ENCODE measurements at regions not wholly inside any gene's neighbourhood (a gene's known extent, or its start where the extent isn't known, plus 50 kb on each side); places are given as distances from the start of the nearest gene placed in this dataset.

DNA sequence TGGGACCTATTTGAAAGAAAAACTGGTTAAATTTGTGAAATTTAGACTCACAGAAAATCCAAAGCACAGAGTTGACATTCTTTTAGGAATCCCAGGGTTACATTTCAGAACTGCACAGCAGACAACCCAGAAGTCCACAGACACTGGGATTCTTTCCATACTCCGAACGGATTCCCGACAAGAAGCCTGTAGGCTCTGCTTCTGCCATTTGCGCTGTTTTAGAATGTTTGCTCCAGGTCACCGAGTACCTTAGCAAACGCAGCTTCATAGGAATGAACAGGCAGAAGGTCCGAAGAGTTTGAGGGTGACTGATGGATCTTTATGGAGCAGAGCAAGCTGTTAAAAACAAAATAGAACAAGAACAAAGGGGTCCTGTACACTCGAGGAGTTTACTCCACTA, 84.5 kb upstream of the NFIB start:
- intact Hi-C loops (cut with micrococcal nuclease): no loop called here
- H3K27ac Mint-ChIP-seq: no peak overlapping the region
- no peaks in the 10 kb centered on the region for H3K36me3 Mint-ChIP-seq (ENCODE audit: low read depth)
- no peak overlapping the region for H3K4me3 Mint-ChIP-seq
- peaks cover 7% of the 10 kb centered on the region for H3K9me3 Mint-ChIP-seq
- H3K4me1 Mint-ChIP-seq (ENCODE audit: low read depth): no peaks in the 10 kb centered on the region
- H3K27me3 Mint-ChIP-seq: no peaks in the 10 kb centered on the region

DNA sequence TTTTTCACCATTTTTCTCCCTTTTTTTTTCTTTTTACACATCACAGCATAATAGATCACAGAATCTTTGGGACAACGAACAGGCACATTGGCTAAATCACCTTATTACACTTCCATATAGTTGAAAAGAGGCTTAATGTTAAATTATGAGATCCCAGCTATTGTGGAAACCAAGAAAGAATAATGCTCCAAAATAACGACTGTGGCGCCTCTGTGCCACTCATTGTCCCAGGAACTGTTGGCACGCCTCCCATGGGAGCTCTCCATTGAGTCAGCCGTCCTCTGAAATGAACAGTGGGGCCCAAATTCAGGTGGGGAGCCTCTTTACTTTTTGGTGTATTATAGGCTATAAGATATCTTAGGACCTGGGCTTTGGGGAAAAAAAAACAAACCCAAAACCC, 82.2 kb upstream of the NFIB start:
- intact Hi-C loops (cut with micrococcal nuclease): no loop called here
- H3K4me3 Mint-ChIP-seq: no peak overlapping the region
- H3K9me3 Mint-ChIP-seq: peaks cover 7% of the 10 kb centered on the region
- no peak overlapping the region for H3K27ac Mint-ChIP-seq
- no peaks in the 10 kb centered on the region for H3K36me3 Mint-ChIP-seq (ENCODE audit: low read depth)
- no peaks in the 10 kb centered on the region for H3K27me3 Mint-ChIP-seq
- no peaks in the 10 kb centered on the region for H3K4me1 Mint-ChIP-seq (ENCODE audit: low read depth)

DNA sequence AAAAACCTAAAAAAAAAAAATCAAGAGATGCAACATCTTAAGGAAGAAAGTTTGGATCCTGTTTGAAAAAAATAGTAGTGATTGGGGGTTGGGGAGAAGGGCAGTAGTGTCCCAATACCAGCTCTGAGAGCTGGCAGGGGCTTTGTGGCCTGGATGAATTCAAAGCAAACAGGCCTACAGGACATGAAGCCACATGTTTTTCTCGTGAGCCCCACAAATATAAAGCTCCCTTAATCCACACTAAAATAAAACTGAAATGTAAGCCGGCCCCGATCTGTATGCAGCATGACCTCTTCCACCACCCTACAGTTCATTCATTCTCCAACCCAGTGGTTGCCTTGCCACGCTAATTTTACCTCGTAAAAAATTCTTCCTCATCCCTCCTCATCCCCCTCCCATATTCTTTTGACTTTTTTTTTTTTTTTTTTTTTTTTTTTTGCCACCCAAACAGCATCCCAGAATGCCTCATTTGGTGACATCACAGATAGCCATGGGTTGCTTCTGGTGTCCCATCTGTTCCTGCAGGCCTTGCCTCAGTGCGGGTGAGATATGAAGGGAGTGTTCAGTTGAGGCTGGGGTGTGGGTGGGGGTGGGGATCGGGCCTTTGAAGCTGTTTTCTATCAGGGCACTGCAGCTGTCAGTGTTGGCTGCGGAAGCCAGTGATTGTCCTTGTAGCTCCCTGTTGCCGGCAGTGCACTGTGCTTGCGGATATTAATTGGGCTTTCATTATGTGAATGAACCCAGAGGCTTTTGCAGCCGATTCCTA, 81.6 kb upstream of the NFIB start:
- Mint-ChIP-seq H3K4me3 (no peak overlapping the region), H3K36me3 (ENCODE audit: low read depth) (no peaks in the 10 kb centered on the region), H3K4me1 (ENCODE audit: low read depth) (no peaks in the 10 kb centered on the region), H3K9me3 (peaks cover 7% of the 10 kb centered on the region), H3K27ac (no peak overlapping the region), H3K27me3 (no peaks in the 10 kb centered on the region)
- intact Hi-C loops (cut with micrococcal nuclease): no loop called here

DNA sequence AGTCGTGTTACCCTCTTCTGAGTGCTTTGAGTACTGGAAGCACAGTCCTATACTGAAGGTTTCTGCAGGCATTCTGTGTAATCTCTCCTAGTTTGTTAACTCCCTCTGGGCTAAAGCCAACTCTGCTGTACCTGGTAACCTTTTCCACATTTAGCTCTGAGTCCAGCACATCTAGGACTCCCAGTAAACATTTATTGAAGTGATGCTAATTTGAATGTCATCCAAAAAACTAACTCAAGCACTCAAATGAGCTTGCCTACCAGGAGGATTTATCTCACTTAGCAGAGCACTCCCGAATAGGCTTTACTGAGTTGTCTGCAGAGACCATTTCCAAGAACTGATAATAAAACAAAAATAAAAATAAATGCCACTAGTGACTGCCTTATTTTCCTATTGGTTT, 79.5 kb upstream of the NFIB start:
- Mint-ChIP-seq H3K36me3 (ENCODE audit: low read depth) (no peaks in the 10 kb centered on the region), H3K9me3 (peaks cover 7% of the 10 kb centered on the region), H3K27me3 (no peaks in the 10 kb centered on the region), H3K4me1 (ENCODE audit: low read depth) (no peaks in the 10 kb centered on the region), H3K4me3 (no peak overlapping the region), H3K27ac (no peak overlapping the region)
- intact Hi-C loops (cut with micrococcal nuclease): no loop called here

DNA sequence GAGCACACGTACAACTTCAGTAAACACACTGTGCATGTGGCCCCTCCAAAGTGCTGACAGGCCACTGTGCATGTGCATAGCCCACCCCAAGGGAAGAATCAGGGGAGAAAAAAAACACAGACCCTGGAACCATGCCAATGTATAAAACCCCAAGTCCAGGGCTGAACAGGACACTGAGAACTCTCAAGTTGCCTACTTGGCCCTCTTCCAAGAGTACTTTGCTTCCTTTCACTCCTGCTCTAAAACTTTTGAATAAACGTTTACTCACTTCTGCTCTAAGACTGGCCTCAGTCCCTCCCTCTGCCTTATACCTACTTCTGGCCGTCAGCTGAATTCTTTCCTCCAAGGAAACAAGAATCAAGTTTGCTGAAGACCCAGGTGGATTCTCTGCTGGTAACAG, 77.7 kb upstream of the NFIB start:
- Mint-ChIP-seq H3K36me3 (ENCODE audit: low read depth) (no peaks in the 10 kb centered on the region), H3K27ac (no peak overlapping the region), H3K4me3 (no peak overlapping the region), H3K9me3 (peaks cover 7% of the 10 kb centered on the region), H3K4me1 (ENCODE audit: low read depth) (no peaks in the 10 kb centered on the region), H3K27me3 (no peaks in the 10 kb centered on the region)
- intact Hi-C loops (cut with micrococcal nuclease): no loop called here

- Mint-ChIP-seq H3K9me3 (no peaks in the 10 kb centered on the region), H3K4me1 (ENCODE audit: low read depth) (no peaks in the 10 kb centered on the region), H3K4me3 (no peak overlapping the region), H3K27ac (no peak overlapping the region), H3K36me3 (ENCODE audit: low read depth) (no peaks in the 10 kb centered on the region), H3K27me3 (no peaks in the 10 kb centered on the region)
- intact Hi-C loops (cut with micrococcal nuclease): no loop called here
Measured at GRCh38 chr9:14389657-14390056, 75.7 kb upstream of the NFIB start.

- Mint-ChIP-seq H3K27ac (no peak overlapping the region), H3K27me3 (no peaks in the 10 kb centered on the region), H3K4me1 (ENCODE audit: low read depth) (no peaks in the 10 kb centered on the region), H3K9me3 (no peaks in the 10 kb centered on the region), H3K4me3 (no peak overlapping the region), H3K36me3 (ENCODE audit: low read depth) (no peaks in the 10 kb centered on the region)
- intact Hi-C loops (cut with micrococcal nuclease): no loop called here
Measured at GRCh38 chr9:14389146-14389545, 75.2 kb upstream of the NFIB start.

DNA sequence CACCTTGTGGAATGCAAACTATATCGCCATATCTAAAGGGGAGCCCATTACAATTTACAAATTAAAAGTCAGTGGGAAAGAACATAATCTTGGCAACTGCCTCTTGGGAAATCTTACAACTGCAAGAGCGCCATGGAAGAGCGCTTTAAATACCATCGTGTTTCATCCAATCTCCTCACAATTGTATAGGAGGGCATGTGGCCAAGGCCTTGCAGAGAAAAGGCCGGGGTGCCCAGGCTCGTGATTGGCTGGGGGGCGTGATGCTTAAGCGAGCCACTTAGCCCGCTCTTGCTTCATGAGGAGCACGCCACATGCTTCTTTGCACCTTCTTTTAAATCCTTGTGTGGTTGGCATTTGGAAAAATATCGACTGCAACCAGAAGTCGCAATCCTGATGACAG, 69.8 kb upstream of the NFIB start:
- Mint-ChIP-seq H3K9me3 (no peaks in the 10 kb centered on the region), H3K27me3 (no peaks in the 10 kb centered on the region), H3K4me3 (no peak overlapping the region), H3K4me1 (ENCODE audit: low read depth) (no peaks in the 10 kb centered on the region), H3K27ac (no peak overlapping the region), H3K36me3 (ENCODE audit: low read depth) (no peaks in the 10 kb centered on the region)
- intact Hi-C loops (cut with micrococcal nuclease): no loop called here

DNA sequence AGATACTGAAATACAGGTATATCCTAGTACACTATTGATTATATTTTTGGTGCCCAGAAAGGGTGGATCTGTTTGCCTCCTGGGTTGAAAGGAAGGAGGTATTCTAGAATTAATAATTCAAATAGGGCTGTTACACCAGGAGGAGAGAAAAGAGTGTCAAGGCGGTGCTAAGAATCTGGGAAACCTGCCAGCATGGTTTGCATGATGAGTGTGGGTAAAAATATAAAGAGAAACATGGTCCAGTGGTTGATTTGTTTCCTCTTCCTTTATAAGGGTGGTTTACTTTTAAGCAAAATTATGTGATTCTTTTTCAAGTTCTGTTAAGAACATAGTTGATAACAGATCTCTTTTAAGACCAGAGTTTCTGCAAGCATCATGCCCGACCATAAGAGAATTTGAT, 69.4 kb upstream of the NFIB start:
- Mint-ChIP-seq H3K9me3 (no peaks in the 10 kb centered on the region), H3K27ac (no peak overlapping the region), H3K36me3 (ENCODE audit: low read depth) (no peaks in the 10 kb centered on the region), H3K4me1 (ENCODE audit: low read depth) (no peaks in the 10 kb centered on the region), H3K27me3 (no peaks in the 10 kb centered on the region), H3K4me3 (no peak overlapping the region)
- intact Hi-C loops (cut with micrococcal nuclease): no loop called here

DNA sequence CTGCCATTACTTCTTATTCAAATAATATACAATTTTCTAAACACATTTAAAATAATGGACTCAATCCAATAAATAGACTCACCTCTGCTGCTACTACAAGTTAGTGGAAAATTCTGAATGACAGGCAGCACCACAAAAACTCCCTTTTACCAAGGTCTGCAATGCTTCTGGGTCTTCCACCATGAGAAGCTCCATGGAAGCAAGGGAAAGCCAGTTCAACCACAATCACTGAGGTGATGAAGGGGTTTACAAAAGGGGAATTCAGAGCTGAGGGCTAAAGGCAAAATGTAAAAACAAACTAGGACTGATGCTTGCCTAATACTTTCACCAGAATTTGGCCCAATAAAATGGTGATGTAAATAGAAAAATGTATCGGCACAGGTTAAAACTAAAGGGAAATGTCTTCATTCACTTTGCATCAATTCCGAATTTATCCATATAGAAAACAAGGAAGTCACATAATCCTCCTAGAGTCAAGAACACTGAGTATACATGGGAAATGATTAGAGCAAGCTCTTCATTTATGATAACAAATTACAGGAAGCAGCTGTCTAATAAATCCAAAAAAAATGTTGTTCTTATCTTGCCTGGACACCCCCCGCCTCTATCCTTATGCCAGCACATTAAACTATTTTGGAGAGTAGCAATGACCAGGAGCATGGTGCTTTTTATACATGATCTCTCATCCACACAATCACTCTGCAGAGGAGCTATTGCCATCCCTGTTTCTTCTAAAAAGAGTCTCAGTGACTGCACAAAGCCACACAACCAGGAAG, 66.3 kb upstream of the NFIB start:
- H3K27me3 Mint-ChIP-seq: no peaks in the 10 kb centered on the region
- no peaks in the 10 kb centered on the region for H3K4me1 Mint-ChIP-seq (ENCODE audit: low read depth)
- intact Hi-C loops (cut with micrococcal nuclease): no loop called here
- H3K36me3 Mint-ChIP-seq (ENCODE audit: low read depth): no peaks in the 10 kb centered on the region
- no peak overlapping the region for H3K27ac Mint-ChIP-seq
- no peaks in the 10 kb centered on the region for H3K9me3 Mint-ChIP-seq
- no peak overlapping the region for H3K4me3 Mint-ChIP-seq

DNA sequence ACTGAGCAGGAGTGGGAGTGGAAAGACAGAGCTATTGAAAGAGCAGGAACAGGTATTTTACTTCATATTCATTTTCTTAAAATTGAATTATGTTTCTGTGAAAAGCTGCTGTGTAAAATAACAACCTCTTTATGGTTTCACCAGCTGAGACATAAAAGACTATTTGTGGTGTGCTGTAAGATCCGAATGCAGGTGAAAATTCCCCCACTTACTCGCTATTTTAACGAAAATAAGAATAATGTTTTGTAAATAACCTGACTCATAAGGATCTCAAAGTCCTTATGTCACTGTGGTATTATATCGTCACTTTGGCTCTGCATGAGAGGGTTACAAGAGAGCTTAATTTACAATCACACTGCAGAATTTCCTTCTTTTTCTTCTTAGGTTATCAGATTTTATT, 65.3 kb upstream of the NFIB start:
- no peak overlapping the region for H3K27ac Mint-ChIP-seq
- H3K36me3 Mint-ChIP-seq (ENCODE audit: low read depth): no peaks in the 10 kb centered on the region
- intact Hi-C loops (cut with micrococcal nuclease): no loop called here
- H3K9me3 Mint-ChIP-seq: no peaks in the 10 kb centered on the region
- H3K4me1 Mint-ChIP-seq (ENCODE audit: low read depth): no peaks in the 10 kb centered on the region
- no peaks in the 10 kb centered on the region for H3K27me3 Mint-ChIP-seq
- no peak overlapping the region for H3K4me3 Mint-ChIP-seq

GRCh38 chr9:14373706-14374105, 59.8 kb upstream of the NFIB start:
- Mint-ChIP-seq H3K4me3 (no peak overlapping the region), H3K27me3 (no peaks in the 10 kb centered on the region), H3K27ac (no peak overlapping the region), H3K4me1 (ENCODE audit: low read depth) (no peaks in the 10 kb centered on the region), H3K36me3 (ENCODE audit: low read depth) (no peaks in the 10 kb centered on the region), H3K9me3 (no peaks in the 10 kb centered on the region)
- intact Hi-C loops (cut with micrococcal nuclease): no loop called here

DNA sequence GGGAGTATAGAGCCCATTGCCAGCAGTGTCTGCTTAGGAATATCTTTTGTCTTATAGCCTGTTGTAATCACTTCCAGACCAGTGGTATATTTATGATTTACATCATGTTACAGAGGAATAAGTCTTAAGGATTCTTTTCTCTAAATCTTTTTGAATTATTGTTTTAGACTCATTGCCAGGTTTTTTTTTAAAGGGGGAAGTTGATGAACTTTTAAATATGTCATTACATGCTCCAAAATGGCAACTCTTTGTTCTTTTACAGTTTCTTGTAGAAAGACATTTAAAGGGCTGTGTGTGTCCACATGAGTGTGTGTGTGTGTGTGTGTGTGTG, 59.4 kb upstream of the NFIB start:
- Mint-ChIP-seq H3K4me1 (ENCODE audit: low read depth) (no peaks in the 10 kb centered on the region), H3K27ac (no peak overlapping the region), H3K36me3 (ENCODE audit: low read depth) (no peaks in the 10 kb centered on the region), H3K4me3 (no peak overlapping the region), H3K9me3 (no peaks in the 10 kb centered on the region), H3K27me3 (no peaks in the 10 kb centered on the region)
- intact Hi-C loops (cut with micrococcal nuclease): no loop called here

- intact Hi-C loops (cut with micrococcal nuclease): no loop called here
- no peak overlapping the region for H3K4me3 Mint-ChIP-seq
Measured at GRCh38 chr9:14372437-14373335, 58.7 kb upstream of the NFIB start.

More at GRCh38 chr9:14372437-14373335, 58.7 kb upstream of the NFIB start:
- Mint-ChIP-seq H3K27ac (no peak overlapping the region), H3K4me1 (ENCODE audit: low read depth) (no peaks in the 10 kb centered on the region), H3K9me3 (no peaks in the 10 kb centered on the region), H3K36me3 (ENCODE audit: low read depth) (no peaks in the 10 kb centered on the region), H3K27me3 (no peaks in the 10 kb centered on the region)

All from dendritic cell treated with granulocyte-macrophage colony-stimulating factor and Interleukin-4, amounts not matched to agents 40 ng/mL and 50 ng/mL, for 4 days (primary cell).